ENCODE measurements at regions not wholly inside any gene's neighbourhood (a gene's known extent, or its start where the extent isn't known, plus 50 kb on each side); places are given as distances from the start of the nearest gene placed in this dataset.
"Not testable (repeated sequence)": the region's sequence is repeated elsewhere in the genome, so short reads cannot be mapped to it uniquely, and the experiment has no call there.

GRCh38 chr14:89673512-89674225 lies 256.6 kb upstream of the FOXN3 start:
- Mint-ChIP-seq H3K27ac (no peak overlapping the region), H3K27me3 (no peaks in the 10 kb centered on the region), H3K9me3 (no peaks in the 10 kb centered on the region), H3K4me1 (ENCODE audit: low read depth) (peaks cover 25% of the 10 kb centered on the region), H3K4me3 (no peak overlapping the region), H3K36me3 (no peaks in the 10 kb centered on the region)
- POLR2A ChIA-PET = no interaction called here
- intact Hi-C loops (cut with micrococcal nuclease) = no loop called here
- CTCF ChIA-PET = no interaction called here
- peak; percentile 32 for DNase-seq

GRCh38 chr14:89672636-89673511 lies 255.8 kb upstream of the FOXN3 start:
- ChIA-PET POLR2A (no interaction called here), CTCF (no interaction called here)
- DNase-seq = no peak
- Mint-ChIP-seq H3K27me3 (no peaks in the 10 kb centered on the region), H3K9me3 (no peaks in the 10 kb centered on the region), H3K4me1 (ENCODE audit: low read depth) (peaks cover 32% of the 10 kb centered on the region), H3K4me3 (no peak overlapping the region), H3K36me3 (no peaks in the 10 kb centered on the region), H3K27ac (no peak overlapping the region)
- intact Hi-C loops (cut with micrococcal nuclease) = no loop called here

DNA sequence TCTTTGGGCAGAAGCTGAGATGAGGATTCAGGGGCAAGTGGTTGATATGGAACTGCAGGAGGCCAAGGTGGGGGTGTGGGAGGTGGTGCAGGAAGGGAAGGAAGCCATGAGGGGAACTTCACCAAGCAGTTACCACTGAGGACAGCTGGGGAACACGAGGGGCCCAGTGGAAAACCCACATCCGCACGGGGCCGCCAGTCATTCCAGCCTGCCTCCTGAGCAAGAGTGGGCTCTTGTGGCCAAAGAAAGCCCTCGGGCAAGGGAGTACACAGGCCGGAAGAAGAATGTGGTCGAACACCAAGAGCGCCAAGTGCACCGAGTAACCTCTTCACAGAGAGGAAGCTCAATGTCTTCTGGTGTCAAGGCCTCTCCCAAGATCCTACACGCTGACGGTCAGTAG lies 252.2 kb upstream of the FOXN3 start:
- peaks cover 26% of the 10 kb centered on the region for H3K4me1 Mint-ChIP-seq (ENCODE audit: low read depth)
- ChIA-PET CTCF (no interaction called here), POLR2A (no interaction called here)
- peaks cover 1% of the 10 kb centered on the region for H3K36me3 Mint-ChIP-seq
- H3K27me3 Mint-ChIP-seq = no peaks in the 10 kb centered on the region
- no peak overlapping the region for H3K4me3 Mint-ChIP-seq
- intact Hi-C loops (cut with micrococcal nuclease) = no loop called here
- peak; percentile 35 for DNase-seq
- H3K9me3 Mint-ChIP-seq = peaks cover 7% of the 10 kb centered on the region
- H3K27ac Mint-ChIP-seq = no peak overlapping the region

DNA sequence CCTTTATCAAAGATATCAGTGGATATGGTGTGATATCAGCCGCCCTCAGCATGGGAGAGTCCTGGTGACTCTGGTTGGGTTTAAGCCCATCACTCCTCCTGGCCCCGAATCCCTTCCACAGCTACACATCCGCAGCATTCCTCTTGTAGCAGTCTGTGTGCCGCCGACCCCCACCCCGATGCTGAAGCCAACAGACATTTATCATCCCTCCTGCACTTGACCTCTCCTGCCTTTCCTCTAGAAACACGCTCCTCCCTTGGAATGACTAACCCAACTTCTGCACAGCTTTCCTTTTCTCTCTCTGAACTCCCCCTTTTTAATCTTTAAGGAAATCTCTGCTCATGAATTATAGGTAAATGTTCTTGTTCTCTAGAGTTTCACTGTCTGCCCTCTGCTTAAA lies 250.9 kb upstream of the FOXN3 start:
- no peak for DNase-seq
- peaks cover 1% of the 10 kb centered on the region for H3K36me3 Mint-ChIP-seq
- ChIA-PET CTCF (interaction anchor here (0.6 kb wide), 1 partner anchor 155 kb away, joined by 3 read pairs; no protein-coding TSS in a partner anchor), POLR2A (no interaction called here)
- H3K4me3 Mint-ChIP-seq = no peak overlapping the region
- peaks cover 15% of the 10 kb centered on the region for H3K4me1 Mint-ChIP-seq (ENCODE audit: low read depth)
- no peaks in the 10 kb centered on the region for H3K27me3 Mint-ChIP-seq
- peaks cover 7% of the 10 kb centered on the region for H3K9me3 Mint-ChIP-seq
- H3K27ac Mint-ChIP-seq = no peak overlapping the region
- intact Hi-C loops (cut with micrococcal nuclease) = no loop called here

GRCh38 chr14:89665300-89666081 lies 248.5 kb upstream of the FOXN3 start:
- CTCF ChIA-PET; POLR2A ChIA-PET; H3K9me3 Mint-ChIP-seq; DNase-seq; H3K4me1 Mint-ChIP-seq (ENCODE audit: low read depth); H3K27ac Mint-ChIP-seq; H3K27me3 Mint-ChIP-seq; intact Hi-C loops (cut with micrococcal nuclease); H3K4me3 Mint-ChIP-seq; H3K36me3 Mint-ChIP-seq: not testable (repeated sequence)

DNA sequence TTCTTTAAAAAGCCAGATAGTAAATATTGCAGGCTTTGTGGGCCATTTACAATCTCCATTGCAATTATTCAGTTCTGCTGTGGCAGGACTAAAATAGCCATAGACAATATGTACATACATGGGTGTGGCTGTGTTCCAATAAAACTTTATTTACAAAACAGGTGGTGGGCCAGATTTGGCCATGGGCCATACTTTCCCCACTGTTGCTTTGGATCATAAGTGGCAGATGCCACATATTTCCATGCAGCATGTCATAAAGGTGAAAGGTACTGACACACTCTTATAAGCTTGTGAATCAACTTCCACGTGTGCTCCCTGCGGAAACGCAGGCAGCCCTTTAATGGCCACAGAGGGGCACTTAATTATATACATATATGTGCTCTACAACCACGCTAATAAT lies 244.4 kb upstream of the FOXN3 start:
- no peak for DNase-seq
- Mint-ChIP-seq H3K9me3 (peaks cover 11% of the 10 kb centered on the region), H3K4me1 (ENCODE audit: low read depth) (no peaks in the 10 kb centered on the region), H3K36me3 (peaks cover 1% of the 10 kb centered on the region), H3K4me3 (no peak overlapping the region), H3K27me3 (no peaks in the 10 kb centered on the region), H3K27ac (no peak overlapping the region)
- CTCF ChIA-PET = no interaction called here
- POLR2A ChIA-PET = no interaction called here
- intact Hi-C loops (cut with micrococcal nuclease) = no loop called here

DNA sequence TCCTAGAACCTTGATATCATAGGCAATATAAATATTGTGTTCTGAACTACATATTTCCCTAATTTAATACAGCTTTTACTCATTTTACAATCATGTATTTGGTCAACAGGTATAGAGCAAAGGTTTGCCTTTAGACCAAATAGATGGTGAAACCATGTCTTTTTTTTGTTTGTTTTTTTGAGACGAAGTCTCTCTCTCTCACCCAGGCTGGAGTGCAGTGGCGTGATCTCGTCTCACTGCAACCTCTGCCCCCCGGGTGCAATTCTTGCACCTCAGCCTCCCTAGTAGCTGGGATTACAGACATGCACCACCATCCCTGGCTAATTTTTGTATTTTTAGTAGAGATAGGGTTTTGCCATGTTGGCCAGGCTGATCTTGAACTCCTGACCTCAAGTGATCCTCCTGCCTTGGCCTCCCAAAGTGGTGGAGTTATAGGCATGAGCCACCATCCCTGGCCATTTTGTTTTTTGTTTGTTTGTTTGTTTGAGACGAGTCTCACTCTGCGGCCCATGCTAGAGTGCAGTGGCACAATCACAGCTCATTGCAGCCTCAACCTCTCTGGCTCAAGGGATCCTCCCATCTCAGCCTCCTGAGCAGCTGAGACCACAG lies 243.7 kb upstream of the FOXN3 start:
- H3K27me3 Mint-ChIP-seq; DNase-seq; H3K4me3 Mint-ChIP-seq; H3K36me3 Mint-ChIP-seq; H3K4me1 Mint-ChIP-seq (ENCODE audit: low read depth); CTCF ChIA-PET; H3K9me3 Mint-ChIP-seq; intact Hi-C loops (cut with micrococcal nuclease); H3K27ac Mint-ChIP-seq: not testable (repeated sequence)
- POLR2A ChIA-PET = interaction anchor here (1.2 kb wide), 1 partner anchor 19 kb away, joined by 4 read pairs; no protein-coding TSS in a partner anchor

GRCh38 chr14:89660166-89660565 lies 243.1 kb upstream of the FOXN3 start:
- peaks cover 6% of the 10 kb centered on the region for H3K9me3 Mint-ChIP-seq
- DNase-seq = no peak
- ChIA-PET CTCF (no interaction called here), POLR2A (interaction anchor here (1.2 kb wide), 1 partner anchor 19 kb away, joined by 4 read pairs; no protein-coding TSS in a partner anchor)
- peaks cover 2% of the 10 kb centered on the region for H3K4me1 Mint-ChIP-seq (ENCODE audit: low read depth)
- H3K27me3 Mint-ChIP-seq = no peaks in the 10 kb centered on the region
- no peak overlapping the region for H3K27ac Mint-ChIP-seq
- H3K36me3 Mint-ChIP-seq = no peaks in the 10 kb centered on the region
- no peak overlapping the region for H3K4me3 Mint-ChIP-seq
- intact Hi-C loops (cut with micrococcal nuclease) = no loop called here

DNA sequence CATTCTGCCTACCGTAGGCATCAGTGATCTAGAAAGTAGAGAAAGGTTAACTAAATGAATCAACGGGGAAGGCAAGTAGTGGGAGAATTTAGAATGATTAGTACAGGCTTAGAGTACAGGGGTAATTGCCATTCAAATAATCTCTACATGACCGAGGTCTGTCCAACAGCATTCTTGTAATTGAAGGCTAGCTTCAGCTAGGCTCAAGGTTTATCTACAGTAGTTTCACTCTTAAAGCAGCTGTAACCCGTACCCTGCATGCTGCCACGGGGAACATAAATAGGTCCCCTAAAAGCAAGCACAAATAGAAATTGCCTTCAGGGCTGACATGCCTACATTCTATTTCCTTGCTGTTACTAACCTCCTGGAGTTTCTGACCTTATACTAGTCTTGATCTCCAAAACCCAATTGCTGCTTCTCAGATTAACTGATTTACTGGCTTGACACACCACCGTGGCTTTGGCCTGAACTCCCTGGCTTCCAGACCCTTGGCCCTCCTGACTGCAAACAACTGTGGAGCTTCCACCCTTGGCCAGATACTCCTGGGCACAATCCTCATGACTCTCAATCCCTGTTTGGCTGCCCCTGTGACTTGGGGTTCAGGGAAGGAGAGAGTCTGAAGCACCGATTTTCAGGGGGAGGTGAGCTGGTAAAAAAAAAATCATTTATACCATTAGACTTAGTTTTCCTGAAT lies 242.1 kb upstream of the FOXN3 start:
- Mint-ChIP-seq H3K36me3 (no peaks in the 10 kb centered on the region), H3K9me3 (peaks cover 6% of the 10 kb centered on the region), H3K4me1 (ENCODE audit: low read depth) (peaks cover 2% of the 10 kb centered on the region), H3K27me3 (no peaks in the 10 kb centered on the region), H3K4me3 (no peak overlapping the region), H3K27ac (no peak overlapping the region)
- intact Hi-C loops (cut with micrococcal nuclease) = no loop called here
- ChIA-PET POLR2A (no interaction called here), CTCF (no interaction called here)
- no peak for DNase-seq

DNA sequence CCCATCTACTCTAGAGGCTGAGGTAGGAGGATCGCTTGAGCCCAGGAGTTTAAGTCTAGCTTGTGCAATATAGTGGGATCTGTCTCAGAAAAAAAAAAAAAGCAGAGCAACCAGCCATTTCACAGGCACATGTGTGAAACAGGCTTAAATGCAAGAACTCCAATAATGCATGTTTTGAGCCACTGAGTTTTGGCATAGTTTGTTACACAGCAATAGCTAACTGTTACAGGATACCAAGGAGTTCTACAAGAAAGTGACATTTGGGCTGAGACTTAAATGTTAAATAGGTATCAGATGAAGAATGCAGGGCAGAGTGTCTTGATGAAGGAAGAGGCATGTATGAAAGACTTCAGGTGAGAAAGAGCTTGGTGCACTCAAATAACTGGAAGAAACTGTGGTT lies 240.0 kb upstream of the FOXN3 start:
- Mint-ChIP-seq H3K4me3 (no peak overlapping the region), H3K27ac (no peak overlapping the region), H3K36me3 (no peaks in the 10 kb centered on the region), H3K27me3 (no peaks in the 10 kb centered on the region), H3K4me1 (ENCODE audit: low read depth) (peaks cover 2% of the 10 kb centered on the region), H3K9me3 (peaks cover 6% of the 10 kb centered on the region)
- ChIA-PET CTCF (interaction anchor here (1.0 kb wide), 1 partner anchor 561 kb away, joined by 3 read pairs; no protein-coding TSS in a partner anchor), POLR2A (no interaction called here)
- intact Hi-C loops (cut with micrococcal nuclease) = no loop called here
- DNase-seq = no peak

GRCh38 chr14:89654998-89655397 lies 238.0 kb upstream of the FOXN3 start:
- CTCF ChIA-PET = interaction anchor here (0.6 kb wide), 1 partner anchor 47 kb away, joined by 3 read pairs; no protein-coding TSS in a partner anchor
- peaks cover 6% of the 10 kb centered on the region for H3K9me3 Mint-ChIP-seq
- no peak for DNase-seq
- no peaks in the 10 kb centered on the region for H3K36me3 Mint-ChIP-seq
- intact Hi-C loops (cut with micrococcal nuclease) = no loop called here
- H3K4me3 Mint-ChIP-seq = no peak overlapping the region
- POLR2A ChIA-PET = no interaction called here
- H3K4me1 Mint-ChIP-seq (ENCODE audit: low read depth) = peaks cover 7% of the 10 kb centered on the region
- H3K27ac Mint-ChIP-seq = no peak overlapping the region
- H3K27me3 Mint-ChIP-seq = no peaks in the 10 kb centered on the region
